Activated CD8-positive, alpha-beta memory T cell treated with anti-CD3 and anti-CD28 coated beads, Interleukin-2, amount 10 ng/mL, durations not matched to agents 7 days and 5 days (primary cell): ENCODE measurements at regions not wholly inside any gene's neighbourhood (a gene's known extent, or its start where the extent isn't known, plus 50 kb on each side); places are given as distances from the start of the nearest gene placed in this dataset.
A peak's percentile ranks its signal among the peaks of the same experiment; 100 is the strongest.
"Not testable (repeated sequence)": the region's sequence is repeated elsewhere in the genome, so short reads cannot be mapped to it uniquely, and the experiment has no call there.

ENCODE experiments used
- ATAC-seq: fragments of 150-1000 bp; cut with Tn5 transposase; one replicate; pipeline ENCODE4 v1.10.0; 2021; ENCODE audit warnings: moderate library complexity
- CTCF ChIA-PET: fragments of 350-600 bp; sonication (Branson Sonifier 250); formaldehyde crosslinking; loops from one replicate; lab custom pipeline; 2021; ENCODE audit warnings: antibody characterized with exemption; lab: Charles Lee
- DNase-seq: peaks from one replicate; pipeline ENCODE4 v3.0.0-alpha.2; 2020
- H3K27ac Mint-ChIP-seq: one replicate; pipeline ENCODE4 v1.8.0; 2021; ENCODE audit warnings: mild to moderate bottlenecking, mixed read lengths
- H3K27me3 Mint-ChIP-seq: one replicate; pipeline ENCODE4 v1.8.0; 2021; ENCODE audit warnings: mixed read lengths
- H3K36me3 Mint-ChIP-seq: one replicate; pipeline ENCODE4 v1.8.0; 2021; ENCODE audit warnings: mild to moderate bottlenecking, mixed read lengths
- H3K4me1 Mint-ChIP-seq: one replicate; pipeline ENCODE4 v1.8.0; 2021; ENCODE audit warnings: mixed read lengths
- H3K4me3 Mint-ChIP-seq: one replicate; pipeline ENCODE4 v1.8.0; 2021; ENCODE audit warnings: mild to moderate bottlenecking, moderate library complexity, mixed read lengths
- H3K9me3 Mint-ChIP-seq: one replicate; pipeline ENCODE4 v1.8.0; 2022; ENCODE audit warnings: low read depth, mixed read lengths

GRCh38 chr12:114555451-114555850, 128.5 kb downstream of the TBX3 start:
- Mint-ChIP-seq H3K4me3 (no peak overlapping the region), H3K27ac (no peak overlapping the region), H3K4me1 (no peaks in the 10 kb centered on the region), H3K27me3 (no peaks in the 10 kb centered on the region), H3K36me3 (no peaks in the 10 kb centered on the region), H3K9me3 (no peaks in the 10 kb centered on the region)
- CTCF ChIA-PET, result no interaction called here
- ATAC-seq, result no peak
- DNase-seq, result no peak

- H3K27ac Mint-ChIP-seq, result no peak overlapping the region
- CTCF ChIA-PET, result no interaction called here
- H3K4me3 Mint-ChIP-seq, result no peak overlapping the region
- H3K36me3 Mint-ChIP-seq, result no peaks in the 10 kb centered on the region
- no peaks in the 10 kb centered on the region for H3K27me3 Mint-ChIP-seq
- no peaks in the 10 kb centered on the region for H3K9me3 Mint-ChIP-seq
- H3K4me1 Mint-ChIP-seq, result no peaks in the 10 kb centered on the region
- no peak for DNase-seq
- ATAC-seq, result no peak
Observed at GRCh38 chr12:114547636-114548035, 136.3 kb downstream of the TBX3 start.

GRCh38 chr12:114530417-114530816, 124.5 kb upstream of the TBX5 start:
- Mint-ChIP-seq H3K27ac (no peak overlapping the region), H3K4me1 (no peaks in the 10 kb centered on the region), H3K27me3 (no peaks in the 10 kb centered on the region), H3K9me3 (no peaks in the 10 kb centered on the region), H3K36me3 (no peaks in the 10 kb centered on the region), H3K4me3 (no peak overlapping the region)
- DNase-seq, result no peak
- no peak for ATAC-seq
- CTCF ChIA-PET, result no interaction called here

GRCh38 chr12:114529966-114530365, 124.0 kb upstream of the TBX5 start:
- CTCF ChIA-PET, result no interaction called here
- no peak for DNase-seq
- H3K4me3 Mint-ChIP-seq, result no peak overlapping the region

GRCh38 chr12:114528766-114529165, 122.8 kb upstream of the TBX5 start:
- DNase-seq (no peak), ATAC-seq (no peak)
- CTCF ChIA-PET, result no interaction called here
- H3K27me3 Mint-ChIP-seq, result no peaks in the 10 kb centered on the region
- no peak overlapping the region for H3K4me3 Mint-ChIP-seq
- H3K36me3 Mint-ChIP-seq, result no peaks in the 10 kb centered on the region
- no peaks in the 10 kb centered on the region for H3K4me1 Mint-ChIP-seq
- no peaks in the 10 kb centered on the region for H3K9me3 Mint-ChIP-seq
- H3K27ac Mint-ChIP-seq, result no peak overlapping the region

More at GRCh38 chr12:114529966-114530365, 124.0 kb upstream of the TBX5 start:
- Mint-ChIP-seq H3K9me3 (no peaks in the 10 kb centered on the region), H3K4me1 (no peaks in the 10 kb centered on the region), H3K27ac (no peak overlapping the region), H3K27me3 (no peaks in the 10 kb centered on the region), H3K36me3 (no peaks in the 10 kb centered on the region)
- no peak for ATAC-seq

- not testable (repeated sequence) for H3K4me3 Mint-ChIP-seq, DNase-seq, H3K9me3 Mint-ChIP-seq, H3K4me1 Mint-ChIP-seq, H3K27me3 Mint-ChIP-seq, ATAC-seq, H3K27ac Mint-ChIP-seq, H3K36me3 Mint-ChIP-seq
- CTCF ChIA-PET, result interaction anchor here (0.6 kb wide), 1 partner anchor 540 kb away, joined by 3 read pairs; no protein-coding TSS in a partner anchor
Observed at GRCh38 chr12:114521160-114521559, 115.2 kb upstream of the TBX5 start.

- Mint-ChIP-seq H3K27me3 (no peaks in the 10 kb centered on the region), H3K4me3 (no peak overlapping the region), H3K4me1 (no peaks in the 10 kb centered on the region), H3K9me3 (no peaks in the 10 kb centered on the region), H3K36me3 (no peaks in the 10 kb centered on the region), H3K27ac (no peak overlapping the region)
- ATAC-seq (no peak), DNase-seq (no peak)
- CTCF ChIA-PET, result interaction anchor here (0.6 to 2.0 kb wide), 2 partner anchors 198 to 532 kb away, joined by 4 to 5 read pairs; no protein-coding TSS in a partner anchor
Observed at GRCh38 chr12:114512351-114512750, 106.4 kb upstream of the TBX5 start.

GRCh38 chr12:114508529-114509129, 102.7 kb upstream of the TBX5 start:
- peak; percentile 72 for DNase-seq
- H3K4me1 Mint-ChIP-seq, result no peaks in the 10 kb centered on the region
- no peak overlapping the region for H3K4me3 Mint-ChIP-seq
- H3K9me3 Mint-ChIP-seq, result no peaks in the 10 kb centered on the region
- peaks cover under 1% of the 10 kb centered on the region for H3K27me3 Mint-ChIP-seq
- H3K36me3 Mint-ChIP-seq, result no peaks in the 10 kb centered on the region
- no peak overlapping the region for H3K27ac Mint-ChIP-seq
- CTCF ChIA-PET, result interaction anchor here (1.0 to 1.7 kb wide), 12 partner anchors 10 to 546 kb away, joined by 3 to 28 read pairs (median 4); partner anchors contain the start of gene RBM19
- ATAC-seq, result no peak

- DNase-seq (no peak), ATAC-seq (no peak)
- Mint-ChIP-seq H3K9me3 (no peaks in the 10 kb centered on the region), H3K4me3 (no peak overlapping the region), H3K27ac (no peak overlapping the region), H3K27me3 (peaks cover 7% of the 10 kb centered on the region), H3K36me3 (no peaks in the 10 kb centered on the region), H3K4me1 (no peaks in the 10 kb centered on the region)
- CTCF ChIA-PET, result no interaction called here
Observed at GRCh38 chr12:114506651-114507050, 100.7 kb upstream of the TBX5 start.

GRCh38 chr12:114504311-114504710, 98.4 kb upstream of the TBX5 start:
- no peak for ATAC-seq
- DNase-seq, result no peak
- CTCF ChIA-PET, result no interaction called here
- H3K27ac Mint-ChIP-seq, result no peak overlapping the region
- H3K36me3 Mint-ChIP-seq, result no peaks in the 10 kb centered on the region
- no peaks in the 10 kb centered on the region for H3K9me3 Mint-ChIP-seq
- H3K4me3 Mint-ChIP-seq, result no peak overlapping the region
- no peaks in the 10 kb centered on the region for H3K4me1 Mint-ChIP-seq
- peaks cover 18% of the 10 kb centered on the region for H3K27me3 Mint-ChIP-seq

- Mint-ChIP-seq H3K27ac (no peak overlapping the region), H3K9me3 (no peaks in the 10 kb centered on the region), H3K4me1 (no peaks in the 10 kb centered on the region), H3K27me3 (peaks cover 18% of the 10 kb centered on the region), H3K36me3 (no peaks in the 10 kb centered on the region), H3K4me3 (no peak overlapping the region)
- ATAC-seq, result no peak
- CTCF ChIA-PET, result no interaction called here
- no peak for DNase-seq
Observed at GRCh38 chr12:114501474-114501807, 95.5 kb upstream of the TBX5 start.

- Mint-ChIP-seq H3K4me1 (no peaks in the 10 kb centered on the region), H3K36me3 (no peaks in the 10 kb centered on the region), H3K27ac (no peak overlapping the region), H3K27me3 (peaks cover 18% of the 10 kb centered on the region), H3K9me3 (no peaks in the 10 kb centered on the region), H3K4me3 (no peak overlapping the region)
- CTCF ChIA-PET, result no interaction called here
- DNase-seq (no peak), ATAC-seq (no peak)
Observed at GRCh38 chr12:114500775-114501473, 95.0 kb upstream of the TBX5 start.

- peaks cover 18% of the 10 kb centered on the region for H3K27me3 Mint-ChIP-seq
- no peak for DNase-seq
- CTCF ChIA-PET, result interaction anchor here (2.5 kb wide), 1 partner anchor 9 kb away, joined by 7 read pairs; no protein-coding TSS in a partner anchor
- no peaks in the 10 kb centered on the region for H3K4me1 Mint-ChIP-seq
- H3K9me3 Mint-ChIP-seq, result no peaks in the 10 kb centered on the region
- H3K4me3 Mint-ChIP-seq, result no peak overlapping the region
- no peak overlapping the region for H3K27ac Mint-ChIP-seq
- H3K36me3 Mint-ChIP-seq, result no peaks in the 10 kb centered on the region
- ATAC-seq, result no peak
Observed at GRCh38 chr12:114500131-114500530, 94.2 kb upstream of the TBX5 start.

GRCh38 chr12:114499338-114499737, 93.4 kb upstream of the TBX5 start:
- Mint-ChIP-seq H3K9me3 (no peaks in the 10 kb centered on the region), H3K36me3 (no peaks in the 10 kb centered on the region), H3K27ac (no peak overlapping the region), H3K27me3 (peaks cover 18% of the 10 kb centered on the region), H3K4me3 (no peak overlapping the region), H3K4me1 (no peaks in the 10 kb centered on the region)
- ATAC-seq, result no peak
- DNase-seq, result no peak
- CTCF ChIA-PET, result interaction anchor here (0.7 to 2.5 kb wide), 2 partner anchors 9 to 538 kb away, joined by 3 to 7 read pairs; no protein-coding TSS in a partner anchor
